ENCODE measurements at regions not wholly inside any gene's neighbourhood (a gene's known extent, or its start where the extent isn't known, plus 50 kb on each side); places are given as distances from the start of the nearest gene placed in this dataset.

DNA sequence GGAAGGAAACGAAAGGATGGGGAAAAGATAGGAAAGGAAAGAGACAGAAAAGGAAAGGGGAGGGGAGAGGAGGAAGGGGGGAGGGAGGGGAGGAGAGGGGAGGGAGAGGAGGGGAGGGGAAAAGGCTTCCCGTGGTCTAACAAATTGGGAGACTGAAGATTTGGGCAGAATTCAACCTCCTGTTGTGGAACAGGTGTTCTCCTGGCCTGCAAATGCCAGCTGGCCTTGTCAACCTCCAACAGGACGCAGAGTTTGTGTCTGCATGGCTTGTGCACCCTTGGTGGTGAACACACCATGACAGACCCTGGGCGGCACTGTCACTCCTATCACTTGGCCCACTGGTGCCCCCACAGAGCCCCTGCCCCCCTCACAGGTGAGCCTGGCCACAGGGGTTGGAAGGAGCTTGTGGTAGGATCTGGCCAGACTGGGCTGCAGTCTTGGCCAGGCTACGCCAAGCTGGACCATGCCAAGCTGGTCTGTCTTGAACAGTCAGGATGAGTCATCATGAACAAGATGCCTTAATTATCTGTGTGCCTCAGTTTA is 321.6 kb downstream of the BCL11B start:
- Histone ChIP-seq H3K4me1 (ENCODE audit: control insufficient read depth, insufficient read depth, low read length) (peaks cover 4% of the 10 kb centered on the region), H3K4me3 (ENCODE audit: low read depth, low read length) (no peak overlapping the region), H3K27me3 (ENCODE audit: control insufficient read depth, insufficient read depth, low read length) (no peaks in the 10 kb centered on the region), H3K27ac (ENCODE audit: low read depth, low read length) (no peak overlapping the region), H3K9me3 (ENCODE audit: control insufficient read depth, insufficient read depth, low read length) (no peaks in the 10 kb centered on the region), H3K36me3 (ENCODE audit: control insufficient read depth, insufficient read depth, low read length) (no peaks in the 10 kb centered on the region)
- 71% methylated on average over 5 of the region's 5 CpGs for WGBS (ENCODE audit: insufficient coverage)
- DNase-seq (ENCODE audit: low read depth in 4 of 6, low spot score in 6 of 6), result no peak

DNA sequence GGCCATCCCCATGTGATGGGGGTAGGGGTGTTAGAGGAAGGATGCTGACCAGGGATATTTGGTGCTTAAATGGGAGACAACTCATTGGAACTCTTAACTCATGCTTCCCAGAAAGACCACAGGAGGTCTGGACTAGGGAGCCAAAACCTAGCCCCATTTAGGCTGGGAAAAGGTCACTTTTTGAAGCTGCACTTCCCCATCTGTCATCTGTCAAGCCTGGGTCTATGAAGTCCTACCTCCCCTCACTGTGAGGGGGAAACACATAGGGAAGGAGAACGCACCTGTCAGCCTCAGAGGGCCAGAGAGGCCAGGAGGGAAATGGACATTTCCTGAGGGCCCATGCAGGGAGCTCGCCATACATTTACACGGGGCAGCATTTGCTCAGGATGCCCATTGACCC is 321.0 kb downstream of the BCL11B start:
- Histone ChIP-seq H3K27me3 (ENCODE audit: control insufficient read depth, insufficient read depth, low read length) (no peaks in the 10 kb centered on the region), H3K9me3 (ENCODE audit: control insufficient read depth, insufficient read depth, low read length) (no peaks in the 10 kb centered on the region), H3K4me3 (ENCODE audit: low read depth, low read length) (no peak overlapping the region), H3K27ac (ENCODE audit: low read depth, low read length) (no peak overlapping the region), H3K4me1 (ENCODE audit: control insufficient read depth, insufficient read depth, low read length) (peaks cover 4% of the 10 kb centered on the region), H3K36me3 (ENCODE audit: control insufficient read depth, insufficient read depth, low read length) (no peaks in the 10 kb centered on the region)
- 93% methylated on average over 3 of the region's 3 CpGs for WGBS (ENCODE audit: insufficient coverage)
- no peak for DNase-seq (ENCODE audit: low read depth in 4 of 6, low spot score in 6 of 6)

DNA sequence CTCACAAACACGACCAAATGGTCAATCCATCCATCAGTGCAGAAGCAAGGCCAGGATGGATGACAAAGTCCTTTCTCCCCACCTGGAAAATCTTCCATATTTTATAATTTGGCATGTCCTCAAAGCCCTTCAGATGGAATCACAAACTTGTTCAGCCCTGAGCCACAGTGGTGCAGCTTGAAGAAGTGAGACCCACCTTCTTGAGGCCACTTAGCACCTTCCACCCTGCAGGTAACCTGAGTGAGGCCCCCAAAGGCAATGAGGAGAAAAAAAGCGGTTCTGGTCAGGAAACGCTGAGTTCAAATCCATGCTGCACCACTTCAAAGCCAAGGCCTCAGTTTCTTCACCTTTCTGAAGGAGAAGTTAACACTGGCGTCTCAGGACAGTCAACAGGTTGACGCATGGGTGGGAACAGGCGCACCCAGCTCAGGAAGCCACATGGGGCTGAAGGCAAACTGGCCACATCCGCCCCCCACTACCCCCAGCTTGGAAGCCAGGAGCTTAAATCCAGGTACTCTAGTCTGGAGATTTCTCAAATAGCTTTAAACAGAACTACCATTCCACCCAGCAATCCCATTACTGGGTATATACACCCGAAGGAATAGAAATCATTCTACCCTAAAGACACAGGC is 320.4 kb downstream of the BCL11B start:
- peaks cover 4% of the 10 kb centered on the region for H3K4me1 ChIP-seq (ENCODE audit: control insufficient read depth, insufficient read depth, low read length)
- H3K27me3 ChIP-seq (ENCODE audit: control insufficient read depth, insufficient read depth, low read length), result no peaks in the 10 kb centered on the region
- 98% methylated on average over 7 of the region's 8 CpGs for WGBS (ENCODE audit: insufficient coverage)
- H3K27ac ChIP-seq (ENCODE audit: low read depth, low read length), result no peak overlapping the region
- DNase-seq (ENCODE audit: low read depth in 4 of 6, low spot score in 6 of 6), result no peak
- no peak overlapping the region for H3K4me3 ChIP-seq (ENCODE audit: low read depth, low read length)
- no peaks in the 10 kb centered on the region for H3K9me3 ChIP-seq (ENCODE audit: control insufficient read depth, insufficient read depth, low read length)
- H3K36me3 ChIP-seq (ENCODE audit: control insufficient read depth, insufficient read depth, low read length), result no peaks in the 10 kb centered on the region

DNA sequence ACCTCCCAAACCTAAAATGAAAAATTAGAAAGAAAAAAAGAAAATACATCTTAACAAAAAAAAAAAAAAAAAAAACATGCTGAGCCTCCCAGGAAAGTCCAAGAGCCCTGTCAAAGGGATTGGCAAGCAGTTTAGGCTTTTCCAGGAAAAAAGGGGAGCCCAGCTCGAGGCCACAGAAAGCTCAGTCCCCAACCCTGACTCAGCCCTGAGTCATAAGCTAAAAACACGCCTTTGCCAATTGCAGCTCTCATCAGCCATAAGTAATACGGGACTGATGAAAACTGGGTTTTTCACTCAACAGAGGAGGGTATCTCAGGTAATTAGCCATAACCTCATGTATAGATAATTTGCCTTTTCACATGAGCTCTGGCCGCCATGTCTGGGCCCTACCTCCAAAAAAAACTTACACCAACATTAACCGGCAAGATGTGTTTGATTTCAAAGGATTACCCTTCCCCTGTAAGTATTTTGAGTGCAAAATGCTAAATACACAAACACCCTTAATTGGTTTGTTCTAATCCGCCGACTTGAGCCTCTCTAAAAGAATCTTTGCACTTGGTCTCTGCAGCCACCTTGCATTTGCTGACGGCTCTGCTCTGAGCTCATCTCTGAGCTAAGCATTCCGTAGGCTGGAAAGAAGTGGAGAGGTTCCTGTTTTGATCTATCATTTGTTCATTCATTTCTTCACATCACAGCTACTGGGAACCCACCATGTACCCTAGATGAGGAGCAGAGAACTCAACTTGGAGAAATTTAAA is 319.2 kb downstream of the BCL11B start:
- H3K9me3 ChIP-seq (ENCODE audit: control insufficient read depth, insufficient read depth, low read length), result no peaks in the 10 kb centered on the region
- H3K27me3 ChIP-seq (ENCODE audit: control insufficient read depth, insufficient read depth, low read length), result no peaks in the 10 kb centered on the region
- H3K4me1 ChIP-seq (ENCODE audit: control insufficient read depth, insufficient read depth, low read length), result no peaks in the 10 kb centered on the region
- no peaks in the 10 kb centered on the region for H3K36me3 ChIP-seq (ENCODE audit: control insufficient read depth, insufficient read depth, low read length)
- WGBS (ENCODE audit: insufficient coverage), result 93% methylated on average over 3 of the region's 9 CpGs
- no peak for DNase-seq (ENCODE audit: low read depth in 4 of 6, low spot score in 6 of 6)
- H3K4me3 ChIP-seq (ENCODE audit: low read depth, low read length), result no peak overlapping the region
- no peak overlapping the region for H3K27ac ChIP-seq (ENCODE audit: low read depth, low read length)

DNA sequence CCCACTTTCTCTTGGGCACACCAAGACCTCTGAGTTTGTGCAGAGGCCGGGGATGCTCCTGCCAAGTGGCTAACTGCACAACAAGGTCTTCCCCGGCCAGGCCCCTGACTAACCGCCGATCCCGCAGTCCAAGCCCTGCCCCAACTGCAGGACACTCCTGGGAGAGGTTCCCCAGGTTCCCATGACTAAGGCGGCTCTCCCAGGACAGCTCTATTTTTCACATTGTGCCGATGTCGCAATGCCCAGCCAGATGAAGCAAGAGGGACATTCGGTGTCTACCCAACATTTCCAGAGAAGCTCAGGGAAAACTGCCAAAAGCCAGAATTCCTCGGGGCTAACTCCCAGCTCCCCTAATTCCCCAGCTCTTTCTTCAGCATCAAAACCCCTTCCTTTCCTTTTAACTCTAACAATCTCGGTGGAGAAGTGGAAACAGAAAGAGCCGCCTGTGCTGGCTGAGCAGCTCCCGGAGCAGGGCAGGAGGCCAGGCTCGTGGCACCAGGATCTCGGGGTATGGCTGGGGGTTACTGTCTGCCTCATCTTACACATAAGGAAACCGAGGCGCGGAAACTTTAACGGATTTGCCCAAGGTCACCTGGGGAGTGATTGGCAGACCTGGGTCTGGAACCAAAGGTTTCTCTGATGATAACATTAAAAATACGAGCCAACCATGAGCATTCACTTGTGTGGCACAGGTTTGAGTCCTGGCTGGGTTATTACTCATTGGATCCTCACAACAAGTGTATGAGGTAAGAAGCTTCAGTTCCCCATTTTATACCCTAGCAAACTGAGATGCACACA is 318.2 kb downstream of the BCL11B start:
- H3K4me1 ChIP-seq (ENCODE audit: control insufficient read depth, insufficient read depth, low read length), result no peaks in the 10 kb centered on the region
- no peaks in the 10 kb centered on the region for H3K27me3 ChIP-seq (ENCODE audit: control insufficient read depth, insufficient read depth, low read length)
- H3K27ac ChIP-seq (ENCODE audit: low read depth, low read length), result no peak overlapping the region
- no peaks in the 10 kb centered on the region for H3K9me3 ChIP-seq (ENCODE audit: control insufficient read depth, insufficient read depth, low read length)
- H3K36me3 ChIP-seq (ENCODE audit: control insufficient read depth, insufficient read depth, low read length), result no peaks in the 10 kb centered on the region
- DNase-seq (ENCODE audit: low read depth in 4 of 6, low spot score in 6 of 6), result no peak
- 79% methylated on average over 15 of the region's 20 CpGs for WGBS (ENCODE audit: insufficient coverage)
- no peak overlapping the region for H3K4me3 ChIP-seq (ENCODE audit: low read depth, low read length)

DNA sequence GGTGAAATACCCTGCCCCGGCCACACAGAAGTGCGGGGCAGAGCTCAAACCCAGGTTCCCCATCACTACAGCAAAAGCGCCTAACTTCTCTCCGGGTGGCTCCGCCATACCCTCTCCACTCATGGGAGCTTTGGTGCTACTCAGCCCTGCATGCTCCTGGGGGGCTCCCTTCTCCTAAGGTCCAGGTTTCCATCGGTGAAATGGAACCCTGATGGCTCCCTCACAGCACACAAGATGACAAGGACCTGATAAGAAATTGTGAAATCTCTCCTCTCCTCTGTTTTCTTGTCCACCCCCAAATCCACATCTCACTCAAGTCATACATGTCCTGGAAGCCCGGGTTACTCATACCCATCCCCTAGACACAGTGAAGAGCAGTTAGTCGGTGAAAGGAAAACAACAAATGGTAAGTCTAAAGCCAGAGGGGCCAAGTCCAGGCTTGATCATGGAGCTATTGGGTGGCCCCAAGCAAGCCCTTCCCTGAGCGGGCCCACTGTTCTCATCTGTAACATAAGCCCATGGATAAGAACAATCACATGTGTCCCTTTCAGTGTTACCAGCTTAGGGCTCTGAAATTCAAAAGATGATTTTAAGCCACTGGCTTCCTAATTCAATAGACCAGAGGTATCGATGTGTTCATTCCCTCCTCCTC is 317.5 kb downstream of the BCL11B start:
- 94% methylated on average over 8 of the region's 10 CpGs for WGBS (ENCODE audit: insufficient coverage)
- Histone ChIP-seq H3K9me3 (ENCODE audit: control insufficient read depth, insufficient read depth, low read length) (no peaks in the 10 kb centered on the region), H3K36me3 (ENCODE audit: control insufficient read depth, insufficient read depth, low read length) (no peaks in the 10 kb centered on the region), H3K4me3 (ENCODE audit: low read depth, low read length) (no peak overlapping the region), H3K27me3 (ENCODE audit: control insufficient read depth, insufficient read depth, low read length) (no peaks in the 10 kb centered on the region), H3K27ac (ENCODE audit: low read depth, low read length) (no peak overlapping the region), H3K4me1 (ENCODE audit: control insufficient read depth, insufficient read depth, low read length) (no peaks in the 10 kb centered on the region)
- DNase-seq (ENCODE audit: low read depth in 4 of 6, low spot score in 6 of 6), result no peak

DNA sequence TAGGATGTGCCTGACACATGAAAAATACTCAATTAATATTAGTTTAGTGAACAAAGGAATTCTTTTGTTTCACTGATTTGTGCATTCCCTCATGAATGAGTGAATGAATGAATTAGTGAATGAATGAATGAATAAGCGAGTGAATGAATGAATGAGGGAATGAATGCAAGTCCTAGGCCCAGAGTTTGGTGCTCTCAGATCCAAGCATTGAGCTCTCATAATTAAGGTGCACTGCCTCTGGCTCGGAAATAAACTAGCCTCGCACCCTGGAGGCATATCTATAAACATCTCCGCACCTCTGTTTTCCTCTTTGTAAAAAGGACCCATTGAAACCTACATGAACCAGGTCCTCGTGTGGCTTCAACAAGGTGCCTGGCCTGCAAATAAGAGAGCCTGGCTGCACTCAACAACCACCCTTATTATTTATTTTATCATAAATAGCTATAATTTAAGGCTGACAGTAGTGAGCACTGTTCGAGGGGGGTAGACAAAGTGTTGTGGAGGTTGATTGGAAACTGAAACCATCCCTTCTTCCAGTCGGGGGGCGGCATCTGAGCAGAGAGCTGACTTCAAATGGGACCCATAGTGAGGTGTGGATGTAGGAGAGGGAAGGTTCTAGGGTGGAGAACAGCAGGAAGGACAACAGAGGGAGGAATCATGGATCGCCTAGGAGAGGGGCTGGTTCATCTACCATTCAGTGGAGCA is 316.8 kb downstream of the BCL11B start:
- WGBS (ENCODE audit: insufficient coverage), result 94% methylated on average over 5 of the region's 9 CpGs
- DNase-seq (ENCODE audit: low read depth in 4 of 6, low spot score in 6 of 6), result no peak
- Histone ChIP-seq H3K4me1 (ENCODE audit: control insufficient read depth, insufficient read depth, low read length) (peaks cover 2% of the 10 kb centered on the region), H3K9me3 (ENCODE audit: control insufficient read depth, insufficient read depth, low read length) (no peaks in the 10 kb centered on the region), H3K4me3 (ENCODE audit: low read depth, low read length) (no peak overlapping the region), H3K27me3 (ENCODE audit: control insufficient read depth, insufficient read depth, low read length) (no peaks in the 10 kb centered on the region), H3K36me3 (ENCODE audit: control insufficient read depth, insufficient read depth, low read length) (no peaks in the 10 kb centered on the region), H3K27ac (ENCODE audit: low read depth, low read length) (no peak overlapping the region)

DNA sequence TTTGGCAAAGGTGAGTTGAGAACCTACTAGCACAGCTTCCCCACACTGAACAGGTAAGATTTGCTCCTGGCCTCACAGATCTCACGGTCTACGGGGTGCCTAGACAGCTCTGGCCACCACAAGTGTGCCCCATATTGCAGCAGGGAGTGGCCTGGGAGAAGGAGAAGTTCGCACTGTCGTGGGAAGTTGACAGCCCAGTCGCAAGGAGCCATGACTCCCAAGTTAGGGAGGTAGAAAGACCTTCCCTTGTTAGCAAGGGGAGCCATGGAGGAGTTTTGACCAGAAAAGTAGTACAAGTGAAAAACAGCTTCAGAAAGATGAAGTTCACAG is 316.3 kb downstream of the BCL11B start:
- Histone ChIP-seq H3K27me3 (ENCODE audit: control insufficient read depth, insufficient read depth, low read length) (no peaks in the 10 kb centered on the region), H3K36me3 (ENCODE audit: control insufficient read depth, insufficient read depth, low read length) (no peaks in the 10 kb centered on the region), H3K4me1 (ENCODE audit: control insufficient read depth, insufficient read depth, low read length) (peaks cover 2% of the 10 kb centered on the region), H3K4me3 (ENCODE audit: low read depth, low read length) (no peak overlapping the region), H3K27ac (ENCODE audit: low read depth, low read length) (no peak overlapping the region), H3K9me3 (ENCODE audit: control insufficient read depth, insufficient read depth, low read length) (no peaks in the 10 kb centered on the region)
- DNase-seq (ENCODE audit: low read depth in 4 of 6, low spot score in 6 of 6), result no peak
- 92% methylated on average over 4 of the region's 5 CpGs for WGBS (ENCODE audit: insufficient coverage)

DNA sequence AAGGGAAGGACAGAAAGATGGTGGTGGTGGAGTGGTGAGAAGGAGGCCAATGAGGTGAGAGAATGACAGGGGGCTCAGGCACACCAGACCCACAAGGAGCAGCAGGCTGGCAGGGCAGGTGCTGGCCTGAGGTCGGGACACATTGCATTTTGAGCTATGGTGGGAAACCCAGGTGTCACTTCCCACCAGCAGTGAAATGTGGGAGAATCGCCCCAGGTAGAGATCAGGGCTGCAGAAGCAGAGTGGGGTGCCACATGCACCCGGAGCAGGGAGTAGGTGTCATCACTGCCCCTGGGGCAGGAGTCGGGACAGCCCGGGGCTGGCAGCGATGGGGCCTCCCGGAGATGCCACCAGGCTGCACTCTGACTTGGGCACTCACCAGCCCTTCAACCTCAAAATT is 315.8 kb downstream of the BCL11B start:
- Histone ChIP-seq H3K9me3 (ENCODE audit: control insufficient read depth, insufficient read depth, low read length) (no peaks in the 10 kb centered on the region), H3K4me3 (ENCODE audit: low read depth, low read length) (no peak overlapping the region), H3K36me3 (ENCODE audit: control insufficient read depth, insufficient read depth, low read length) (no peaks in the 10 kb centered on the region), H3K4me1 (ENCODE audit: control insufficient read depth, insufficient read depth, low read length) (peaks cover 2% of the 10 kb centered on the region), H3K27me3 (ENCODE audit: control insufficient read depth, insufficient read depth, low read length) (no peaks in the 10 kb centered on the region), H3K27ac (ENCODE audit: low read depth, low read length) (no peak overlapping the region)
- no peak for DNase-seq (ENCODE audit: low read depth in 4 of 6, low spot score in 6 of 6)
- 87% methylated on average over 5 of the region's 7 CpGs for WGBS (ENCODE audit: insufficient coverage)

Measured in spinal cord (tissue), 9 donors.